ENCODE measurements at regions not wholly inside any gene's neighbourhood (a gene's known extent, or its start where the extent isn't known, plus 50 kb on each side); places are given as distances from the start of the nearest gene placed in this dataset.
"Not testable (repeated sequence)": the region's sequence is repeated elsewhere in the genome, so short reads cannot be mapped to it uniquely, and the experiment has no call there.

- DNase-seq (ENCODE audit: low spot score) = not testable (repeated sequence)
Measured at GRCh38 chr13:111501596-111502535, 181.4 kb downstream of the TEX29 start.

GRCh38 chr13:111502957-111503356 is 182.5 kb downstream of the TEX29 start:
- no peak for DNase-seq (ENCODE audit: low spot score)

GRCh38 chr13:111503376-111503775 is 182.9 kb downstream of the TEX29 start:
- no peak for DNase-seq (ENCODE audit: low spot score)

GRCh38 chr13:111503905-111504695 is 183.7 kb downstream of the TEX29 start:
- DNase-seq (ENCODE audit: low spot score) = no peak

GRCh38 chr13:111505175-111505777 is 184.8 kb downstream of the TEX29 start:
- peak; percentile 77 for DNase-seq (ENCODE audit: low spot score)

- DNase-seq (ENCODE audit: low spot score) = peak; percentile 32
Measured at GRCh38 chr13:111506125-111506524, 185.7 kb downstream of the TEX29 start.

- DNase-seq (ENCODE audit: low spot score) = no peak
Measured at GRCh38 chr13:111506621-111507020, 186.2 kb downstream of the TEX29 start.

- no peak for DNase-seq (ENCODE audit: low spot score)
Measured at GRCh38 chr13:111508164-111508870, 187.9 kb downstream of the TEX29 start.

GRCh38 chr13:111508902-111509509 is 188.6 kb downstream of the TEX29 start:
- peak; percentile 27 for DNase-seq (ENCODE audit: low spot score)

- DNase-seq (ENCODE audit: low spot score) = peak; percentile 32
Measured at GRCh38 chr13:111510502-111511218, 190.2 kb downstream of the TEX29 start.

- DNase-seq (ENCODE audit: low spot score) = peak; percentile 32
Measured at GRCh38 chr13:111511219-111511732, 190.8 kb downstream of the TEX29 start.

GRCh38 chr13:111511805-111512504 is 191.5 kb downstream of the TEX29 start:
- no peak for DNase-seq (ENCODE audit: low spot score)

- no peak for DNase-seq (ENCODE audit: low spot score)
Measured at GRCh38 chr13:111512707-111513106, 192.3 kb downstream of the TEX29 start.

- no peak for DNase-seq (ENCODE audit: low spot score)
Measured at GRCh38 chr13:111513766-111514609, 193.5 kb downstream of the TEX29 start.

GRCh38 chr13:111514610-111515306 is 194.3 kb downstream of the TEX29 start:
- no peak for DNase-seq (ENCODE audit: low spot score)

GRCh38 chr13:111515307-111515617 is 194.8 kb downstream of the TEX29 start:
- no peak for DNase-seq (ENCODE audit: low spot score)

- no peak for DNase-seq (ENCODE audit: low spot score)
Measured at GRCh38 chr13:111515635-111516034, 195.2 kb downstream of the TEX29 start.

All from ecto neural progenitor cell (in vitro differentiated cells).